GM04504 (cell line): ENCODE measurements at regions not wholly inside any gene's neighbourhood (a gene's known extent, or its start where the extent isn't known, plus 50 kb on each side); places are given as distances from the start of the nearest gene placed in this dataset.

Source experiments
- DNase-seq: peaks from one replicate; pipeline ENCODE4 v3.0.0-alpha.2; 2012; ENCODE audit warnings: low read depth

- peak; percentile 68 for DNase-seq
Measured at GRCh38 chr17:71922439-71922838, 198.4 kb upstream of the SOX9 start.

- no peak for DNase-seq
Measured at GRCh38 chr17:71926746-71927398, 193.9 kb upstream of the SOX9 start.

GRCh38 chr17:71933306-71933705 is 187.5 kb upstream of the SOX9 start:
- DNase-seq: no peak

- DNase-seq: no peak
Measured at GRCh38 chr17:71934520-71934919, 186.3 kb upstream of the SOX9 start.

DNA sequence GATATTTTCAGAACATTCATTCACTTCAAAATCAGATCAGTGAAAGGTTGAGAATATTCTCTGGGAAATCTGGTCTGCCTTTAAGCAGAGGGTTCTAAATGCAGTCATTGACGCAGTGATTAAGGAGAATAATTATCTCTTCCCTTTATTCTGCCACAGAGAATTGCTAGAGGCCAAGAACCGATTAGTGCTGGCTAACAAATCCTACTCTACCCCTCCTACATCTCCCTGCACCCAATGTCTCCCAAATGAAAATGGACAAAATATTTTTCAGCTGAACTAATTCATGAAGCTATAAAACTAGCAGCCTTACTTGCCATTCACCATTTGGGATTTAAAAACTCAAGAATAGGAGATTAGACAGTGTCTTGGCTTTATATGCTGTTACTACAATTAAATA is 185.5 kb upstream of the SOX9 start:
- no peak for DNase-seq

DNA sequence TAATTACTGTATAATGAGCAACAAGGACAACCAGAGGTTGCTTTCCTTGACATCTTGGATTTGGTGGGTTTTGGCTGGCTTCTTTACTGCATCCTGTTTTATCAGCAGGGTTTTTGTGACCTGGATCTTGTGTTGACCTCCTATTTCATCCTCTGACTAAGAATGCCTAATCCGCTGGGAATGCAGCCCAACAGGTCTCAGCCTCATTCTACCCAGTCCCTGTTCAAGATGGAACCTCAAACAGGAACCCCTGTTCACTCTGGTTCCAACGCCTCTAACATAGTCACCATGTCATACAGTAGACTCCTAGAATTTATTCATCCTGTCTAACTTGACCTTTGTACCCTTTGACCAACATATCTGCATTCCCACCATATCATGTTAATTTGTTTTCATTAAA is 183.8 kb upstream of the SOX9 start:
- DNase-seq: no peak

DNA sequence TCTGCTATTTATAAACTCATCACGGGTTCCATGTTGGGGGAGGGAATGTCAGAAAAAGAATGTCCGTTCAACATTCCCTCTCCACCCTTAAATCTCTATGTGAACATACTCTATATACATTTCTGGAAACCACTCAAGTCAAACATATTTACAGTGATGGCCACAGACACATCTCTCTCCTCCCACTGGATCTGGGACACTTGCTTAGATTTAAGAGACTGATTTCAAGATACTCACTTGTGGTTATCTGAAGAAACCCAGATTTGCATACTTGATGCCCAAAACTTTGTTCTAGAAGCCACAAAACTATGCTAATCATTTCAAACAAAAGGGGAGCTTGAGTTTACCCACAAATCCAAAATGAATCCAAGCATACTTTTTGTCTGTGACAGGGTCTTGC is 182.9 kb upstream of the SOX9 start:
- DNase-seq: no peak

DNA sequence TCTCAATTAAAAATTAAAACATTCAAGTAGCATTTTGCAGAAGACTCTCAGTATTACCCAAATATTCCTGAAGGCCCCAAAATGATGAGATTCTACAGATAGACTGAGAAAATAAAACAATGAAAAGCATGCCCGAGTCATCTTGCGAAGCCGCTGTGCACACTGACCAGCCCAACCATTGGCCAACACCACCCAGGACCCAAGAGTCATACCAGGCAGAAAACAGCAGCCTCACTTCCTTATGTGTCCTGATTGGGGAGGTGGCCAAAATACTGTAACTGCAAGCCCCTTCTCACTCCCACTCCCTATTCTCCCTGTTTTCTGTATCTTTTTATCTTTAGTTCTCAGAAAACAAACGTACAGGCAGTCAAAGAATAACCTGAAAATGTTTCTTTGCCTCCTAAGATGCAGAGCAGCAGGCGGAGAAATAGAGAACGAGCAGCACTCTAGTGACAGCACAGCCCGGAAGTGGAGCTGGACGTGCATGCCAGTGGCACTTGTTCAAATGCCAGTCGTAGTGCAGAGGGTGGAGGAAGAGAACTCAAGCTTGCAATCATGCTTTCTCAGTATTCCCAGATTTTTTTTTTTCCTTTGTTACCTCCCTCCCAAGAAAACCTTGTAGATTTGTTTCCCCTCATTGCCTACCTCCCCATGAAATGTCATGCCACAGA is 182.3 kb upstream of the SOX9 start:
- no peak for DNase-seq

DNA sequence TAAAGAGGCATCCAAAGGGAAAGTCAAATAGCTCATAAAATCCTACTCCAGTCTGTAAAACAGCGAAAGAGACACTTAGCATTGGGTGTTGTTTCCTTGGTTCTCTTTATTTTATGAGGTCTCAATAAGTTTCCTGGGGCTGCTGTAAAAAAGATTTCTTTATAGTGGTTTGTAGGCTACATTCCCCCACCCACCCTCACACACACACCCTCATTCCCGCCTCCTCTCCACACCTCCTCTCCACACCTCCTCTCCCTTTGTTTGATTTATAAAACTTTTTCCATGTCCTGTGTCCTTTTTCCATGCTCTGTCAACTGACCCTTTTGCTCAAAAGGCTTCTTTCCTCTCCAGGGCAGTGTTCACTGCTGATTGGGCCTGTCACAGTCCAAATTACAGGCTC is 178.9 kb upstream of the SOX9 start:
- DNase-seq: no peak

DNA sequence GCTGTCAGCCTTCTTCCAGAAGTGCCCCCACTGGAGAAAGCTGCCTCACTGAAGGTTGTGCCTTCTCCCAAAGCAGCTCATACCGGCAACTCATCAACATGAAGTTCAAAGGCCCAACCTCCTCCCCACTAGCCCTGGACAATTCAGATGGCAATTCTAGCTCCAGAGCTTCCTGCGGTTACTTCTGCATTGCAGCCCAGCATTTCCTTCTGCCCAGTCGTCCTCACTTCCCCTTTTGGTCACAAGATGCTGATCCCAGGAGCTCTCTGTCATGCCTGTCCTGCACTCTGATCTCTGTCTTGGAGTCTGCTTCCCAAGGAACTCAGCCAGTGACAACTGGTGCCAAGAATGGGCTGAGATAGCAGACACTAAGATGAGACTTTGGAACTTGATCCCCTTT is 178.2 kb upstream of the SOX9 start:
- DNase-seq: no peak

DNA sequence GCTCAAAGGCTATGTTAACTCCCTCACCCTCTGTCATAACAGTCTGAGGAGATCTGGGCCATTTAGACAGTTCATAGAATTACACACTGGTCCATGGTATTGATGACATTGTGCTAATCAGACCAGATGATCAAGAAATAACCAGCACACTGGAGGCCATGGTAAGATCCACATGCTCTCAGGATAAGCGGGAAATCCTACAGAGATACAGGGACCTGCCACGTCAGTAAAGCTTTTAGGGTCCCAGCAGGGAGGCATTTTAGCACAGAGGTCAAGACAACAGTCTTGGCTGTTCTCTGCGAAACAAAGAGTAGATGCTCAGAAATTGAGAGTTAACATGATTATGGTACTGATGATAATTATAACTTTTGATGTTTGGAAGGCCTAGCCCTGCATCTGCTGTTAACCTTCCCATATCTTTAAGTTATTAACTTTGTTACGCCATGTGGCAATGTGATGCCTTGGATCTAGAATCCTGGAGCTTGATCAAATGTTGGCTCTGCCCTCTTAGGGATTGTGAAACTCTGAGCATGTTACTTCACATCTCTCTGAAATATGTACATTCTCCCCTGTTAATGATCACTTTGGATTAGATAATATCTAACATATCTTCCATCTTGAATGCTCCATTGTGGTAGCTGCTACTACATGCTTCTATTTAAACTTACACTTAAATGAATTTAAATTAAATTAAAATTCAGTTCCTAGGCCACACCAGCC is 172.0 kb upstream of the SOX9 start:
- DNase-seq: no peak

DNA sequence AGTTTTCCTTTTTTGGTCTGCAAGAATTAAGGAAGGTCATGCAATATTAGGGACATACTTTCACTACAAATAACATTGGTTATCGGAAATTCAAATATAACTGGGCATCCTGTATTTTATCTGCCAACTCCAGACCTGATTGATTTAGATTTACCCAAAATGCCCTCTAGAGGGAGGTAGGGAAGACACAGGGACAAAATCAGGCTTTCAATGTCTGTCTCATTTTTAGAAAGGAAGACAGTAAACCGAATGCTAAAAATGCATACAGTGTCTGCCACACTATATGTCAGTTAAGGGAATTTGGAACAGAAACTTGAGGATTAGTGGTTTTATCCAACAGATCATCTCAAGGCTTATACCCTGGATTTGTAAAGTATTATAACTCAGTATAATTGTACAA is 161.7 kb upstream of the SOX9 start:
- DNase-seq: no peak

GRCh38 chr17:71963351-71963750 is 157.5 kb upstream of the SOX9 start:
- no peak for DNase-seq

DNA sequence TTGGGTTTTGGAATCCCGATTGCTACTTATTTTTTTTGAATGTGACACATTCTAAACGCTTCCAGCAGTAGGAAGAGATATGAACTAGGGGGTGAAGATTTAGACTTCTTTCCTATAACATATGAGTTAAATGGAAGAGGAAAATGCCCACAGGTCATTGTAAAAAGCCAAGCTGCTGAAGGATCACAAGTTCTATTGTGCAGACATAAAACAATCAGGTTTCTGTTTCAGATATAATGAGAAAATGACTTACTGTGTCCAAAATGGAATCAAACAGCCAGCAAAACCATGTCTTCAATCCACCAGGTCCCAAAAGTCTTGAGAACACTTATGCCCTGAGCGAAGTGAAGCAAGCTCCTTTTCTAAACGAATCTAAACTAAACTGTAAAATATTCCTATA is 157.0 kb upstream of the SOX9 start:
- DNase-seq: no peak

DNA sequence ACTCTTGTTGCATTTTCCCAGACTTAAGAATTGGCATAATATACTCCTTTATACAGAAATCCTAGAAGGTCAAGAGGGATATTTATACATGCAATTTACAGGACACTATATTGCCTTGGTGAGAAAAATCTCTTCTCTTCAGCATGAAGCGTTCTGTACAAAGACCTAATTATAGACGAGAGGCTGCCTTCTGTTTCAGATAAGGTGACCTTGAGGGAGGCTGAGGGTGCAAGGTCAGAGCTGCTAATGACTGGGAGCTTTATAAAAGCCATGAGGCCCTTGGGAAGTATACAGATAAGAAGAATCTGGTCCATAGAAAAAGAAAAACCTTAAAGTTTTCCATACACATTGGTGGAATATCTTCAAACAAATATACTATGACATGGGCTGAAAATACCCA is 156.3 kb upstream of the SOX9 start:
- no peak for DNase-seq

DNA sequence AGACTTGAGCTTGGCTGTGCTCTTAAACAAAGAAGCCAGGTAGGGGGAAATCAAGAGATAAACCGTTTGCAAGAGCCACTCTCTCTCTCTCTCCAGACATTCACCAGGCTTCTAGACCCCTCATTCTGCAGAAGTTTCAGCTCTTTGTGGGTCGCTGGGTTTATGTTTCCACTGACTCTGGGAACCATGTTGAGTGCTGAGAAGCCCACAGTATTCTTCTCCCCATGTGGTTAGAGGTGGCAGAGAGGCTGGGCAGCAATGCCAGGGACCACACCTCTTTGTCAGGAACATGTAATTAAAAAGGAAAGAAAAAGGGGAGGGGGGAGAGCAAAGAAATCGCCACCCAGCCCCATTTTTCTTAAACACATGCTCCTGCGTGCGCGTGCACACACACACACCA is 154.8 kb upstream of the SOX9 start:
- DNase-seq: no peak

DNA sequence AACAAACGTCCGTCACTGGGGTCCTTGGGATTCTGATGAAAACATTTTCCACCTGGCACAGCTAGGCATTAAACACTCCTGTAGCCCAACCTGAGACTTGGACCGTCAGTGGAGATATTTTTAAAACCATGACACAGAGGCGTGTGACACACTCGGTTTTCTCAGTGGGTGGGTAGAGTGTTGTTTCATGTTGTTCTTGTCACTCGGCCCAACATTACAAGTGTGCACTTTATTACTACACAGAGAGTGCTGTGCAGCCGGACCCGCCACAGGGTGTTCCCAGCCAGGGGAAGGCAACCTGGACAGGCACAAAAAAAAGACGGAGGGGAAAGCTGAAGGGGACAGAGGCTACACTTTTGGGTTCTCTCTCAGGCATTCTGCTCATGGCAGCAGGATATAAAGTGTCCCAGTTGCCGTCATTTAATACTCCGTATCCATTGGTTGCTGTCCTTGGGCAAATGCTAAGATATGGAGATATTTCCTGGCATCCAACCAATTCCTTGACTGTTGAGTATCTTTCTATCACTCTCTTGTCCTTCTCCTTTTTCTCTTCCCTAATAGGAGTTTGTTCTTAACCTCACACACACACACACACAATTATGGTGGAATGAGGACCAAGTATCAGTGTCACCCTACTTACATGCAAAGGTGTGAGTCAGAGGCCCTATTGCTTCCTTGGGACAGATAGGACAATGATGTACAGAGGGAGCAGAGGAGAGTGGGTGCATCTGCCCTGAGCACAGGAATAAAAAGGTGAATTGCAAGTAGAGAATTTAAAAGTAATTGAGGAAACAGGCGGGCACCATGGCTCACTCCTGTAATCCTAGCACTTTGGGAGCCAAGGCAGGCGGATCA is 154.1 kb upstream of the SOX9 start:
- no peak for DNase-seq

DNA sequence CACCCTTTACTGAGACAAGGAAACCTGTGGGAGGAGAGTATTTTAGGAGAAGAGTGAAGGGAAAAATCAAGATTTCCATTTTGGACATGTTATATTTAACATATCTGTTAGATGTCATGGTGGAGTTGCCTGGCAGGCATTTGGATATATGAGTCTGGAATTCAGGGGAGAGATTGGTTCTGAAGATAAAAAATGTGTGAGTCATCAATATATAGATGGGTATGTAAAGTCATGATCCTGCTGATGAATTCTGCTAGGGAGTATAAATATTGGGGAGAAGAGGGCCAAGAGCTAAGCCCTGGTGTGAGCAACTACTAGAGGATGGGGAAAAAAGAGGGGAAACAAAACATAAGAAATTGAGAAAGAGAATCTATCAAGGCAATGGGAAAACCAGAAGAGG is 151.3 kb upstream of the SOX9 start:
- DNase-seq: no peak

DNA sequence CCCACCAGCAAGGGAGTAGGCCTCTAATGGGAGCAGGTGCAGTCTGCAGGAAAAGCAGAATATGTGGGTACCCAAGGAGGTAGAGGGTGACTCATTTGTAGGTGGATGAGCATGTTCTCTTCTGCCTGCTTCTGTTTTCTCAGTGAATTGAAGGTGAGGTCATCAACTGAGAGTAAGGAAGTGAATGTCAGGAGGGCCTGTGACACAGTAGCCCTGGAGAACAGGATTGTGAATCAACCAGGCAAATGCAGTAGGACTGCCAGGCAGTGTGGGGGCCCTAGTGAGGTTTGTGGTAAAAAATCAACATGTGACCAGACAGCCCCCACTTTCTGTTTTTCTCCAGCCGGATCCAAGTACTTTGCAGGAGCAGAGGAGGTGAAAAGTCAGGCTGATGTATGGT is 150.5 kb upstream of the SOX9 start:
- no peak for DNase-seq

- no peak for DNase-seq
Measured at GRCh38 chr17:71974051-71974450, 146.8 kb upstream of the SOX9 start.

- DNase-seq: peak; percentile 46
Measured at GRCh38 chr17:71975331-71975801, 145.5 kb upstream of the SOX9 start.

GRCh38 chr17:71976011-71976649 is 144.7 kb upstream of the SOX9 start:
- DNase-seq: peak; percentile 97
